Left ventricle myocardium inferior (tissue), 1 donor: ENCODE measurements at regions not wholly inside any gene's neighbourhood (a gene's known extent, or its start where the extent isn't known, plus 50 kb on each side); places are given as distances from the start of the nearest gene placed in this dataset.

Experiments
- DNase-seq: peaks from one replicate; pipeline ENCODE4 v3.0.0-alpha.2; 2020
- H3K27ac ChIP-seq: fragments of 200-600 bp; replicated peaks from 2 replicates; pipeline ENCODE4 v1.8.0; 2021
- H3K27me3 ChIP-seq: fragments of 200-600 bp; 2 replicates; pipeline ENCODE4 v1.8.0; 2021; ENCODE audit warnings: low read depth
- H3K36me3 ChIP-seq: fragments of 200-600 bp; 2 replicates; pipeline ENCODE4 v1.8.0; 2021
- H3K4me1 ChIP-seq: fragments of 200-600 bp; 2 replicates; pipeline ENCODE4 v1.8.0; 2021
- H3K4me3 ChIP-seq: fragments of 200-600 bp; 2 replicates; pipeline ENCODE4 v1.8.0; 2021; ENCODE audit warnings: mild to moderate bottlenecking, moderate library complexity
- H3K9me3 ChIP-seq: fragments of 200-600 bp; replicated peaks from 2 replicates; pipeline ENCODE4 v1.8.0; 2021
- intact Hi-C: fragments of 100-400 bp; cut with micrococcal nuclease; formaldehyde crosslinking; loops from one replicate; pipeline ENCODE4 v1.11.0; 2022
- TF ChIP-seq, protein P1 (sequence below): fragments of 200-600 bp; IDR thresholded peaks from 2 replicates; pipeline ENCODE4 v1.8.0; 2021; ENCODE audit warnings: antibody characterized with exemption, mild to moderate bottlenecking, borderline replicate concordance
- donor health status: DM: no; HTN: yes; CAD: no; lungs with severe emphysema.

DNA sequence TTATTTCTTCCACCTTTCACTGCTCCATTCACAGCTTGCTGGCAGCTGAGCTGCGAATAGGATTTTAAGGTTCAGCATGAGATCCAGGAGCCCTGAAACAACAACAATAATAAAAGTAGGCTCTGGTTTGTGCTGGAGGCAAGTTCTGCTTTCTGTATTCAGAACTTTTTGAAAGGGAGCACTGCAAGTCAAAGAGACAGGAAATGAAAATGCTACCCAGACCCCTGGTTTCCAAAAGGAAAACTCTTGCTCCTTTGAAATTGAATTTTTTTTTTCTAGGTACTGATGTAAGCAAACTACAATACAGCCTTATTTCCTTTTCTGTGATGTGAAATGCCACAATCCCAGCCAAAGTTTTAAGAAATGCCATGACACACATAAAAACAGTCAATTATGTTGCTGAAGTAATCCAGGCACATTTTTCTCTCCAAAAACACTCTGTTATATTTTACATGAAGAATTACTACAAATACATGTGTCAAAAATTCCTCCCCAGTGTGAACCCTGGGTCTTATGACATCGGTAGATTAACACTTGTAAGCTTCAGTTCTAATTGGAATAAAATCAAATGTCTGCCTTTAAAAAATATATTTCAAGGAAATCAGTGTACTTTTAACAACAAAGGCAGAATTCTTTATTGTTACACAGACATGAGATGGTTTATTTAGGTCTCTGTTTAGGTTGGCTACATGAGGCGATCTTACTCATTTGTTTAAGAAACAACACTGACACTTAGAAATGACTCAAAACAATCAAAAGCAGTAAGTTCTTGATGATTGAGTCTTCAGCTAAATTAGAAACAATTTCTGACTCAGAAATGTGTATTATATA, 656.7 kb downstream of the EPHA7 start:
- H3K9me3 ChIP-seq = no peaks in the 10 kb centered on the region
- intact Hi-C loops = no loop called here
- TF ChIP-seq, protein P1, sequence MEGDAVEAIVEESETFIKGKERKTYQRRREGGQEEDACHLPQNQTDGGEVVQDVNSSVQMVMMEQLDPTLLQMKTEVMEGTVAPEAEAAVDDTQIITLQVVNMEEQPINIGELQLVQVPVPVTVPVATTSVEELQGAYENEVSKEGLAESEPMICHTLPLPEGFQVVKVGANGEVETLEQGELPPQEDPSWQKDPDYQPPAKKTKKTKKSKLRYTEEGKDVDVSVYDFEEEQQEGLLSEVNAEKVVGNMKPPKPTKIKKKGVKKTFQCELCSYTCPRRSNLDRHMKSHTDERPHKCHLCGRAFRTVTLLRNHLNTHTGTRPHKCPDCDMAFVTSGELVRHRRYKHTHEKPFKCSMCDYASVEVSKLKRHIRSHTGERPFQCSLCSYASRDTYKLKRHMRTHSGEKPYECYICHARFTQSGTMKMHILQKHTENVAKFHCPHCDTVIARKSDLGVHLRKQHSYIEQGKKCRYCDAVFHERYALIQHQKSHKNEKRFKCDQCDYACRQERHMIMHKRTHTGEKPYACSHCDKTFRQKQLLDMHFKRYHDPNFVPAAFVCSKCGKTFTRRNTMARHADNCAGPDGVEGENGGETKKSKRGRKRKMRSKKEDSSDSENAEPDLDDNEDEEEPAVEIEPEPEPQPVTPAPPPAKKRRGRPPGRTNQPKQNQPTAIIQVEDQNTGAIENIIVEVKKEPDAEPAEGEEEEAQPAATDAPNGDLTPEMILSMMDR = no peak
- no peak for DNase-seq
- no peaks in the 10 kb centered on the region for H3K36me3 ChIP-seq
- H3K4me1 ChIP-seq = no peaks in the 10 kb centered on the region
- H3K27me3 ChIP-seq = no peaks in the 10 kb centered on the region
- no peak overlapping the region for H3K27ac ChIP-seq
- H3K4me3 ChIP-seq = no peak overlapping the region

DNA sequence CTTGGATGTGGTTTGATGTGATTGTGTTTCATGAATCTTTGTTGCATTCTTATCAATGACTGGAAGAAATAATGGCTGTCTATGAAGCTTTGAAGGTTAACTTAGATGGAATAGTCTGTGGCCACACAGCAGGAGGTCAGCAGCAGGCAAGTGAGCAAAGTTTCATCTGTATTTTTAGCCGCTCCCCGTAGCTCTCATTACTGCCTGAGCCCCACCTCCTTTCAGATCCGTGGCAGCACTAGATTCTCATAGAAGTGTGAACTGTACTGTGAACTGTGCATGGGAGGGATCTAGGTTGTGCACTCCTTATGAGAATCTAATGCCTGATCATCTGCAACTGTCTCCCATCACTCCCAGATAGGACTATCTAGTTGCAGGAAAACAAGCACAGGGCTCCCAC, 660.2 kb downstream of the EPHA7 start:
- TF ChIP-seq, protein P1 = no peak
- H3K9me3 ChIP-seq = no peaks in the 10 kb centered on the region
- intact Hi-C loops = no loop called here
- H3K27me3 ChIP-seq = no peaks in the 10 kb centered on the region
- no peak for DNase-seq
- no peak overlapping the region for H3K27ac ChIP-seq
- H3K4me3 ChIP-seq = no peak overlapping the region
- H3K4me1 ChIP-seq = no peaks in the 10 kb centered on the region
- H3K36me3 ChIP-seq = no peaks in the 10 kb centered on the region

DNA sequence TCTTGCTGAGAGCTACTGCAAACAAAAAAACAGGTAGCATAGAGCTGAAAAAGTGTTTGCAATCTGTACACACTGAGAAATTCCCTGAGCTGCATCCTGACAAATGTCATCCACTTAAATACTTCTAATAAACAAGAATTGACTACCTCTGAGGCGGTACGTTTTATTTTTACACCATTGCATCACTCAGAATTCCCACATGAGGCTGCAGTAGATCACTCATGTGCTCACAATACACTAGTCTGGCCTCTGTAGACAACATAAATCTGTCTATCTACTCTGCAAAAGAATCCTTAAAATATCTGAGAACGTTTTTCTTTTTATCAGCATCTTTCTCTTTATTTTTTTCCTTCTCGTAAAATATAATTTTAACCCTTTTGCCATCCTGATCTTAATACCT, 661.4 kb downstream of the EPHA7 start:
- Histone ChIP-seq H3K27me3 (no peaks in the 10 kb centered on the region), H3K27ac (no peak overlapping the region), H3K4me1 (no peaks in the 10 kb centered on the region), H3K4me3 (no peak overlapping the region), H3K9me3 (peaks cover 10% of the 10 kb centered on the region), H3K36me3 (no peaks in the 10 kb centered on the region)
- TF ChIP-seq, protein P1 = no peak
- intact Hi-C loops = no loop called here
- DNase-seq = no peak

DNA sequence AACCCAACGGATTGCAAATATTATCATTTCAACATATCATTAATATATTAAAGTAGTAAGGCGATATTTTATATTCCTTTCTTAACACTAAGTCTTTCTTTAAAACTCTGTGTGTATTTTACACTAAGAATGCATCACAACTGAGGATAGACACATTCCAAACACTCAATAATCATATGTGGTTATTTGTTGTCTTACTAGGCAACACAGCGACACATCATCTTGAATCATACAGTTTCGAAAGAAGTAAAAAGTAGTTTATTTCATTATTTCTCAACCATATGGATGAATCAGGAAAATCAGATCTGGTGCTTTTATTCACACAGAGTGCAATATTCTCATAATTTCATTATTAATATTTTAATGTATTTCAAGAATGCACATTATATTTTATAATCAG, 662.4 kb downstream of the EPHA7 start:
- intact Hi-C loops = no loop called here
- Histone ChIP-seq H3K27ac (no peak overlapping the region), H3K27me3 (no peaks in the 10 kb centered on the region), H3K36me3 (no peaks in the 10 kb centered on the region), H3K4me1 (no peaks in the 10 kb centered on the region), H3K9me3 (peaks cover 21% of the 10 kb centered on the region), H3K4me3 (no peak overlapping the region)
- TF ChIP-seq, protein P1 = no peak
- DNase-seq = no peak

DNA sequence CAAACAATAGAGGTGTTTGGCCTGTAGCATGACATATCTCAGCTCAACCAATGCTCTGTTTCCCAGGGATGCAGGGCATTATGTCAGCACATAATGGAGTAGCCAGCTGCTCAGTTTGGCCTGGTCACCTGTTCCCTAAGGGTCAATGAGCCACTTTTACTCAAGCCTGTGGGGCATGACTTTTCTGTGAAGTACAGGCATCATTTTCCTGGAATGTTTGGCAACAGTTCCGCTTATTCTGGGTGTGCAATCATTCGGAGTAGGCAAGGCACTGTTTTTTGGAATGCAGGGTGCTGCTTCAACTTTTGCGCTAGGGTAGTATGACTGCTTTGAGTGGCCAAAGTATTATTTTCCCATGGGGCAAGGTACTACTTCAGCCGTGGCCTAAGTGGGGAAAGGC, 665.4 kb downstream of the EPHA7 start:
- Histone ChIP-seq H3K36me3 (no peaks in the 10 kb centered on the region), H3K4me3 (no peak overlapping the region), H3K27me3 (no peaks in the 10 kb centered on the region), H3K27ac (no peak overlapping the region), H3K9me3 (peaks cover 32% of the 10 kb centered on the region), H3K4me1 (no peaks in the 10 kb centered on the region)
- intact Hi-C loops = no loop called here
- TF ChIP-seq, protein P1 = no peak
- no peak for DNase-seq
